OCI-LY3 (cell line): ENCODE measurements at regions not wholly inside any gene's neighbourhood (a gene's known extent, or its start where the extent isn't known, plus 50 kb on each side); places are given as distances from the start of the nearest gene placed in this dataset.

ENCODE experiments used
- H2AFZ ChIP-seq: fragments of 200-600, 300-600 bp; shearing (Covaris generic); 2 replicates; pipeline ENCODE4 v1.6.0; 2014; ENCODE audit warnings: antibody characterized with exemption, low read depth, low read length
- H3K27ac ChIP-seq: fragments of 200-600, 300-600 bp; sonication (generic); 2 replicates; pipeline ENCODE4 v1.5.1; 2014; ENCODE audit warnings: mild to moderate bottlenecking, low read length, moderate library complexity, mixed read lengths
- H3K27me3 ChIP-seq: fragments of 200-600, 300-600 bp; sonication (generic); 2 replicates; pipeline ENCODE4 v1.6.1; 2014; ENCODE audit warnings: low read depth, low read length, mixed read lengths
- H3K36me3 ChIP-seq: fragments of 200-600, 300-600 bp; sonication (generic); replicated peaks from 2 replicates; pipeline ENCODE3; 2014; ENCODE audit warnings: low read depth, low read length, mixed read lengths
- H3K4me1 ChIP-seq: fragments of 300-600, 200-600 bp; sonication (generic); 2 replicates; pipeline ENCODE4 v1.6.1; 2014; ENCODE audit warnings: low read length, mixed read lengths
- H3K4me2 ChIP-seq: fragments of 200-600, 300-600 bp; sonication (generic); 2 replicates; pipeline ENCODE4 v1.6.1; 2014; ENCODE audit warnings: low read length, mixed read lengths
- H3K4me3 ChIP-seq: fragments of 300-600, 200-600 bp; sonication (generic); 2 replicates; pipeline ENCODE4 v1.5.1; 2014; ENCODE audit warnings: antibody characterized with exemption, mild to moderate bottlenecking, low read length, moderate library complexity
- H3K79me2 ChIP-seq: fragments of 300-600, 200-600 bp; shearing (Covaris generic); 2 replicates; pipeline ENCODE4 v1.6.1; 2014; ENCODE audit warnings: mild to moderate bottlenecking, low read length, mixed read lengths
- H3K9ac ChIP-seq: fragments of 300-600, 200-600 bp; shearing (Covaris generic); 2 replicates; pipeline ENCODE4 v1.6.0; 2014; ENCODE audit warnings: mild to moderate bottlenecking, low read length, moderate library complexity
- H3K9me3 ChIP-seq: fragments of 200-600, 300-600 bp; shearing (Covaris generic); 2 replicates; pipeline ENCODE4 v1.6.1; 2014; ENCODE audit warnings: low read length, mixed read lengths; ENCODE audit not compliant: insufficient read depth
- H4K20me1 ChIP-seq: fragments of 200-600, 300-600 bp; sonication (generic); 2 replicates; pipeline ENCODE4 v1.6.1; 2016; ENCODE audit warnings: low read length, mixed read lengths; ENCODE audit not compliant: insufficient read depth
- EZH2phosphoT487 ChIP-seq: fragments of 200-600 bp; shearing (Covaris generic); IDR thresholded peaks from 2 replicates; pipeline ENCODE4 v1.6.1; 2018; ENCODE audit warnings: antibody characterized with exemption, mixed run types, low read depth
- TF ChIP-seq, protein P1 (sequence below): fragments of 200-600, 300-600 bp; sonication (generic); IDR thresholded peaks from 2 replicates; pipeline ENCODE4 v1.5.1; 2014; ENCODE audit warnings: antibody characterized with exemption, low read length, low read depth

DNA sequence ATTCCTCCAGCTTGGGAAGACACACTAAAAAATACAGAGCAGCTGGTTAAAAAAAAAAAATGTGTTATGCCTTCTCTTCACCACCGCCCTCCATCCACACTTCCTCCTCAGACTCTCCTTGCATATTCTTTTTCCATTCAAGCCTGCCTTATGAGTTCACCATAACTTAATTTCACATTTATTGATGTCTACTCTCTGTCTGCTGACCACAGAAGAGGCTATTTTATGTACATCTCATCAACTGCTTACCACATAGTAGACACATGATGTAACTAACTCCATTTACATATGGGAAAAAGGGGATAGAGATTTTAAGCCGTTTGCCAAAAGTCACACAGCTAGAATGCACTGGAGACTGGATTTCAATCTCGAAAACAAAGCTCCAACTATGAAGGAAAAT, 409.8 kb downstream of the CDH11 start:
- H3K4me3 ChIP-seq, result no peak overlapping the region
- H4K20me1 ChIP-seq, result no peaks in the 10 kb centered on the region
- TF ChIP-seq, protein P1, sequence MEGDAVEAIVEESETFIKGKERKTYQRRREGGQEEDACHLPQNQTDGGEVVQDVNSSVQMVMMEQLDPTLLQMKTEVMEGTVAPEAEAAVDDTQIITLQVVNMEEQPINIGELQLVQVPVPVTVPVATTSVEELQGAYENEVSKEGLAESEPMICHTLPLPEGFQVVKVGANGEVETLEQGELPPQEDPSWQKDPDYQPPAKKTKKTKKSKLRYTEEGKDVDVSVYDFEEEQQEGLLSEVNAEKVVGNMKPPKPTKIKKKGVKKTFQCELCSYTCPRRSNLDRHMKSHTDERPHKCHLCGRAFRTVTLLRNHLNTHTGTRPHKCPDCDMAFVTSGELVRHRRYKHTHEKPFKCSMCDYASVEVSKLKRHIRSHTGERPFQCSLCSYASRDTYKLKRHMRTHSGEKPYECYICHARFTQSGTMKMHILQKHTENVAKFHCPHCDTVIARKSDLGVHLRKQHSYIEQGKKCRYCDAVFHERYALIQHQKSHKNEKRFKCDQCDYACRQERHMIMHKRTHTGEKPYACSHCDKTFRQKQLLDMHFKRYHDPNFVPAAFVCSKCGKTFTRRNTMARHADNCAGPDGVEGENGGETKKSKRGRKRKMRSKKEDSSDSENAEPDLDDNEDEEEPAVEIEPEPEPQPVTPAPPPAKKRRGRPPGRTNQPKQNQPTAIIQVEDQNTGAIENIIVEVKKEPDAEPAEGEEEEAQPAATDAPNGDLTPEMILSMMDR, result no peak
- TF ChIP-seq EZH2phosphoT487, result no peak
- H3K4me2 ChIP-seq, result no peak overlapping the region
- H3K36me3 ChIP-seq, result no peaks in the 10 kb centered on the region
- H2AFZ ChIP-seq, result no peak overlapping the region
- H3K4me1 ChIP-seq, result no peaks in the 10 kb centered on the region
- H3K27ac ChIP-seq, result no peak overlapping the region
- H3K9me3 ChIP-seq, result no peaks in the 10 kb centered on the region
- H3K27me3 ChIP-seq, result no peaks in the 10 kb centered on the region
- H3K79me2 ChIP-seq, result no peaks in the 10 kb centered on the region
- H3K9ac ChIP-seq, result no peak overlapping the region

DNA sequence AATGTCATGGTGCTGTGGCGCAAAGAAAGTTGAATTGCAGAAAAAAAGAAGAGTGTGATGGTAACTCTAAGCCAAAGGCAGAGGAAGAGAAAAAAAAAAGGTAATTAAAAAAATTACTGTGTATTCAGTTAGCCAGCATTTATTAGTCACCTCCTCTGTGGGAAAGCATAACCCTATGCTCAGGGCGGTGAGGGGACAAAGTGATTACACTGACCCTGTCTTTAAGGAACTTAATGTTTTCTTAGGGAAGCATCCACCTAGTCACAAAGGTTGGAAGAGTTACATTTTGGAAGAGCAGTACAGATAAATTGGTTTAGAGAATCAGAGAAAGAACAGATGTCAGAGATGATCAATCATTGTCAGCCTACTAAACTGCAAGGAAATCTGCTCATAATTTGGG, 410.3 kb downstream of the CDH11 start:
- Histone ChIP-seq H3K79me2 (no peaks in the 10 kb centered on the region), H4K20me1 (no peaks in the 10 kb centered on the region), H3K9ac (no peak overlapping the region), H3K4me3 (no peak overlapping the region), H3K4me1 (no peaks in the 10 kb centered on the region), H3K9me3 (no peaks in the 10 kb centered on the region), H3K27ac (no peak overlapping the region), H3K4me2 (no peak overlapping the region), H3K27me3 (no peaks in the 10 kb centered on the region), H3K36me3 (no peaks in the 10 kb centered on the region), H2AFZ (no peak overlapping the region)
- no peak for TF ChIP-seq EZH2phosphoT487
- TF ChIP-seq, protein P1, result no peak

DNA sequence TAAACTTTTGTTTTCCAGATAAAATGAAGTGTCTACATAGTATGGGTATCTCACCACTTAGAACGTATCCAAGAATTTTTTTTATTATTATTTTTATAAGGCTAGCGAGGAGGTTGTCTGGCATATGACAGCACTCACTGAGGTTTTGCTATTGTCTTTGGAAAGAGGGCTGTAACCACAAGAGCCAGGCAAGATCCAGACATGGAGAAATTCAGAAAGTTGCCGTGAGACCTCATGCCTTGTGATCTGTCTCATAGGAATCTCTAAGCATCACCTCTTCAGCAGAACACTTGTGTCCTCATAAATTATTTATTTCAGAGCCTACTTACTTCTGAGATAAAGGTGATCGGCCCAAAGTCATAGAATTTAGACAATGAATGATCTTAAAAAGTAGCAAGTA, 410.8 kb downstream of the CDH11 start:
- Histone ChIP-seq H3K4me1 (no peaks in the 10 kb centered on the region), H3K27me3 (no peaks in the 10 kb centered on the region), H3K4me2 (no peak overlapping the region), H3K36me3 (no peaks in the 10 kb centered on the region), H3K79me2 (no peaks in the 10 kb centered on the region), H3K9ac (no peak overlapping the region), H3K9me3 (no peaks in the 10 kb centered on the region), H3K4me3 (no peak overlapping the region), H4K20me1 (no peaks in the 10 kb centered on the region), H3K27ac (no peak overlapping the region), H2AFZ (no peak overlapping the region)
- TF ChIP-seq EZH2phosphoT487, result no peak
- TF ChIP-seq, protein P1, result no peak

DNA sequence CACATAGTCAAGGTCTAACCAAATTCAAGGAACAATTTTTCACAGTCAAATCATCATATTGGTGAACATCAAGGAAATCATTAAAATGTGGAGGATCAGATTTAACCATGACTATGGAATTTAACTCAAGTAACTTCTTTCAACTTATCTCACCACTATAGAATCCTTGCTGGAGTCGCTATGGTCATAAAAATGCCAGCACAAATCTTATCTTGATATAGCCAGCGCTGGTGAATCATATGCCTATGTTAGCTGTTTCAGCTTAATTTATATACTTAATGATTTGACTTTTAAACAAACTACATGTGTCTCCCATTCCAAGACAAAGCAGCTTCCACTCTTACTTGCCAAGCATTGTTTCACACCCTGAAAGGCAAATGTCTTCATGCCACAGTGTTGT, 416.4 kb downstream of the CDH11 start:
- no peak overlapping the region for H3K9ac ChIP-seq
- H3K27me3 ChIP-seq, result no peaks in the 10 kb centered on the region
- no peaks in the 10 kb centered on the region for H3K36me3 ChIP-seq
- H3K9me3 ChIP-seq, result no peaks in the 10 kb centered on the region
- H3K4me1 ChIP-seq, result no peaks in the 10 kb centered on the region
- H3K79me2 ChIP-seq, result no peaks in the 10 kb centered on the region
- H3K27ac ChIP-seq, result no peak overlapping the region
- no peak overlapping the region for H2AFZ ChIP-seq
- H3K4me2 ChIP-seq, result no peak overlapping the region
- TF ChIP-seq EZH2phosphoT487, result no peak
- TF ChIP-seq, protein P1, result no peak
- H4K20me1 ChIP-seq, result no peaks in the 10 kb centered on the region
- no peak overlapping the region for H3K4me3 ChIP-seq
